ENCODE measurements at regions not wholly inside any gene's neighbourhood (a gene's known extent, or its start where the extent isn't known, plus 50 kb on each side); places are given as distances from the start of the nearest gene placed in this dataset.

- TF ChIP-seq CTCF (IDR thresholded peaks at IDR 0.05) (no peak), EP300 (IDR thresholded peaks at IDR 0.05; ENCODE audit: low read depth) (no peak)
Observed at GRCh38 chr2:171214093-171214492, 53.4 kb upstream of the TLK1 start.
